SH-SY5Y (cell line): ENCODE measurements at regions not wholly inside any gene's neighbourhood (a gene's known extent, or its start where the extent isn't known, plus 50 kb on each side); places are given as distances from the start of the nearest gene placed in this dataset.

Experiments
- GATA2 ChIP-seq: IDR thresholded peaks from 2 replicates; pipeline ENCODE4 v1.6.1; 2011; ENCODE audit warnings: mild to moderate bottlenecking, low read depth, low read length
- GATA3 ChIP-seq: IDR thresholded peaks from 2 replicates; pipeline ENCODE4 v1.6.1; 2011; ENCODE audit warnings: low read depth, mild to moderate bottlenecking, low read length, moderate library complexity

DNA sequence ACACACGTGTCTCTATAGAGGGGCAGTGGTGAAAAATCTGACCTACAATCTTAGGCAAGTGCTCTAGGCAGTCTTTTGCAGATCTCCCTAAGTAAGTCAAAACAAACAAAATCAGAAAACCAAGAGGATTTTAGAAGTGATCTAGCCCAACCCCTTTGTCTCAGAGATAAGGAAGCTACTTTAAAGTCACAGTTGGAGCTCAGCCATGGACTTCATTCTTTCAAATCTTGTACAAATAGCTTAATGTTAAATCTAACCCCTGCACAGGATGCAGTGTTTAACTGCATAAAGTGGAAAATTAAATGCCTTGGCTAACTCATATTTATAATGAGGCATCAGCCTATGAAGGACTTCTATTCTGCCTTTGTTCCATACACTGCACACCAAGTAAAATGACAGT lies 135.1 kb upstream of the RFX3 start:
- no peak for TF ChIP-seq GATA2
- no peak for TF ChIP-seq GATA3
